ENCODE measurements at regions not wholly inside any gene's neighbourhood (a gene's known extent, or its start where the extent isn't known, plus 50 kb on each side); places are given as distances from the start of the nearest gene placed in this dataset.

DNA sequence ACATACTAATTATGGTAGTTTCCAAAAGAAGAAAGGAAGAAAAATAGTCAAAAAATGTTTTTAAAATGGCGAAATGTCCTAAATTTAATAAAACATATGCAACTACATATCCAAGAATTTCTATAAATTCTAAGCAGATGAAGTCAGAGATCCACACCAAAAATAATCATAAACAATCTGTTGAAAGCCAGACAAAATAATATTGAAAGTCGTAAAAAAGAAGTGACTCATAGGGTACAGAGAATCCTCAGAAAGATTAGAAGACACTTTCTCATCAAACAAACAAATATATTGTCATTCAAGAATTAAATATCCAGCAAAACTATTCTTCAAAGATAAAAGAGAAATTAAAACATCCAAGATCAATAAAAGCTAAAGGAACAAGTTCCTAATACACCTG is 281.4 kb upstream of the ZNF804A start:
- TF ChIP-seq, protein P1, sequence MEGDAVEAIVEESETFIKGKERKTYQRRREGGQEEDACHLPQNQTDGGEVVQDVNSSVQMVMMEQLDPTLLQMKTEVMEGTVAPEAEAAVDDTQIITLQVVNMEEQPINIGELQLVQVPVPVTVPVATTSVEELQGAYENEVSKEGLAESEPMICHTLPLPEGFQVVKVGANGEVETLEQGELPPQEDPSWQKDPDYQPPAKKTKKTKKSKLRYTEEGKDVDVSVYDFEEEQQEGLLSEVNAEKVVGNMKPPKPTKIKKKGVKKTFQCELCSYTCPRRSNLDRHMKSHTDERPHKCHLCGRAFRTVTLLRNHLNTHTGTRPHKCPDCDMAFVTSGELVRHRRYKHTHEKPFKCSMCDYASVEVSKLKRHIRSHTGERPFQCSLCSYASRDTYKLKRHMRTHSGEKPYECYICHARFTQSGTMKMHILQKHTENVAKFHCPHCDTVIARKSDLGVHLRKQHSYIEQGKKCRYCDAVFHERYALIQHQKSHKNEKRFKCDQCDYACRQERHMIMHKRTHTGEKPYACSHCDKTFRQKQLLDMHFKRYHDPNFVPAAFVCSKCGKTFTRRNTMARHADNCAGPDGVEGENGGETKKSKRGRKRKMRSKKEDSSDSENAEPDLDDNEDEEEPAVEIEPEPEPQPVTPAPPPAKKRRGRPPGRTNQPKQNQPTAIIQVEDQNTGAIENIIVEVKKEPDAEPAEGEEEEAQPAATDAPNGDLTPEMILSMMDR (IDR thresholded peaks at IDR 0.05; ENCODE audit: low read length) = no peak
- TF ChIP-seq EZH2 (IDR thresholded peaks at IDR 0.05; ENCODE audit: borderline replicate concordance, low read length) = no peak

Measured in OCI-LY1 (cell line).